CD4-positive, CD25-positive, alpha-beta regulatory T cell (primary cell): ENCODE measurements at regions not wholly inside any gene's neighbourhood (a gene's known extent, or its start where the extent isn't known, plus 50 kb on each side); places are given as distances from the start of the nearest gene placed in this dataset.

ENCODE experiments used
- ATAC-seq, 2 donors: fragments of 150-1000 bp; cut with Tn5 transposase; one replicate each; pipeline ENCODE4 v1.10.0; 2021; ENCODE audit warnings: low read depth in 2 of 2, moderate number of reproducible peaks in 2 of 2, moderate library complexity in 1 of 2
- DNase-seq, 3 donors: peaks; one replicate each; pipeline versions ENCODE4 v3.0.0 to v3.0.0-alpha.2; 2012 to 2022; ENCODE audit warnings: mixed read lengths in 1 of 3
- H3K27ac ChIP-seq: one replicate; pipeline ENCODE4 v1.7.0; 2013; ENCODE audit warnings: mild to moderate bottlenecking, low read length; ENCODE audit not compliant: insufficient read depth, poor library complexity, severe bottlenecking
- H3K27me3 ChIP-seq: one replicate; pipeline ENCODE4 v1.7.0; 2013; ENCODE audit warnings: low read length; ENCODE audit not compliant: control insufficient read depth, insufficient read depth
- H3K36me3 ChIP-seq: one replicate; pipeline ENCODE4 v1.7.0; 2013; ENCODE audit warnings: mild to moderate bottlenecking, low read length, moderate library complexity; ENCODE audit not compliant: control insufficient read depth, insufficient read depth
- H3K4me1 ChIP-seq: 2 replicates; pipeline ENCODE4 v1.7.0; 2013; ENCODE audit warnings: mild to moderate bottlenecking, low read length; ENCODE audit not compliant: insufficient read depth, control insufficient read depth, poor library complexity, severe bottlenecking
- H3K4me3 ChIP-seq: one replicate; pipeline ENCODE4 v1.7.0; 2013; ENCODE audit warnings: low read depth, mild to moderate bottlenecking, low read length, moderate library complexity
- H3K9me3 ChIP-seq, 2 experiments: 1 replicate in 1 of 2; 2 replicates in 1 of 2; pipeline ENCODE4 v1.7.0; 2013; ENCODE audit warnings: low read length in 2 of 2, mild to moderate bottlenecking in 1 of 2, moderate library complexity in 1 of 2; ENCODE audit not compliant: control insufficient read depth in 2 of 2
- H3K27ac Mint-ChIP-seq, 3 donors: one replicate each; pipeline ENCODE4 v1.8.0; 2020 to 2022; ENCODE audit warnings: mild to moderate bottlenecking in 3 of 3, mixed read lengths in 3 of 3, moderate library complexity in 2 of 3
- H3K27me3 Mint-ChIP-seq: one replicate; pipeline ENCODE4 v1.8.0; 2022; ENCODE audit warnings: mild to moderate bottlenecking, mixed read lengths
- H3K36me3 Mint-ChIP-seq: one replicate; pipeline ENCODE4 v1.8.0; 2020; ENCODE audit warnings: mixed read lengths
- H3K4me1 Mint-ChIP-seq, 4 donors: one replicate each; pipeline ENCODE4 v1.8.0; 2020 to 2022; ENCODE audit warnings: mixed read lengths in 4 of 4, mild to moderate bottlenecking in 1 of 4
- H3K4me3 Mint-ChIP-seq, 4 donors: one replicate each; pipeline ENCODE4 v1.8.0; 2020 to 2022; ENCODE audit warnings: mild to moderate bottlenecking in 4 of 4, mixed read lengths in 4 of 4, moderate library complexity in 3 of 4
- H3K9me3 Mint-ChIP-seq, 7 donors: one replicate each; pipeline ENCODE4 v1.8.0; 2020 to 2022; ENCODE audit warnings: mixed read lengths in 7 of 7, mild to moderate bottlenecking in 3 of 7, moderate library complexity in 2 of 7

DNA sequence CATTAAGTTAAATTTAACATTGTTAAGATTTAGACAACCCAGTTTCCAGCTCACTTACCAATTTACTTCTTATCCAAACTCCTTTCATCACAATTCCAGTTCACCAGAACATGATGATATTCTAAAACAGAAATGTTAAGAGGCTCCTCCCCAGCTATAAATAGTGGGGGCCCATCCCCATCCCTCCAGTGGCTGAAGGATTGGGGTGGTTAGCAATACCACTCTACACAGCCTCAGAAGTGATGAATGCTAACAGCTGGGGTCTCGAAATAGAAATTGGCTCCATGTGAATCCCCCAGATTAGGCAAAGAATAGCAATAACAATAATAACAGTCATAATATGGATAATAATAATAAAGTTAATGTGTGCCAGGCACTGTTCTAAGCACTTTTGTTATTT is 97.9 kb upstream of the NCAM1 start:
- no peaks in the 10 kb centered on the region for H3K4me1 Mint-ChIP-seq
- no peak overlapping the region for H3K27ac ChIP-seq
- no peaks in the 10 kb centered on the region for H3K36me3 Mint-ChIP-seq
- H3K27me3 ChIP-seq = no peaks in the 10 kb centered on the region
- ATAC-seq (no peak), DNase-seq (no peak)
- peaks cover 2 to 15% (median 7%) of the 10 kb centered on the region in 7 donors for H3K9me3 Mint-ChIP-seq
- no peaks in the 10 kb centered on the region for H3K27me3 Mint-ChIP-seq
- no peaks in the 10 kb centered on the region for H3K4me1 ChIP-seq
- H3K4me3 Mint-ChIP-seq = no peak overlapping the region
- peaks cover 7 to 8% of the 10 kb centered on the region in 2 experiments for H3K9me3 ChIP-seq
- no peak overlapping the region for H3K27ac Mint-ChIP-seq
- H3K4me3 ChIP-seq = no peak overlapping the region
- H3K36me3 ChIP-seq = no peaks in the 10 kb centered on the region

DNA sequence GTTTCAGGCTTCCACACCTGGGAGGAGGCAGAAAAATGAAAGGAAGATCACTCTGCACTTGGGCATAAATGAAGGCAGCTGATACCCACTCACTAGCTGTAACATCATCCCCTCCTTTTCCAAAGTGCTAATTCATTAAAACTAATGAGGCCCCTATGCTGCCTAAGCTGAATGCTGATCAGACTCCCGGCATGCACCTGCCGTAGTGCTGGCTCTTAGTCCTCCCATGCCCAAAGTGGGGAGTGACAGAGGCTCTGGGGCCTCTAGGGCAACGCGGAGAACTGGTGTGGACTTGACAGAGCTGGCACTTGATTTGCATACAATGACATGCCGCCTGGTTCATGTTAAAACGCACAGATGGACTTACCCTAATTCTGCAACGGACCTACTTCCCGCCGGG is 96.5 kb upstream of the NCAM1 start:
- peaks cover 8% of the 10 kb centered on the region for H3K27me3 Mint-ChIP-seq

DNA sequence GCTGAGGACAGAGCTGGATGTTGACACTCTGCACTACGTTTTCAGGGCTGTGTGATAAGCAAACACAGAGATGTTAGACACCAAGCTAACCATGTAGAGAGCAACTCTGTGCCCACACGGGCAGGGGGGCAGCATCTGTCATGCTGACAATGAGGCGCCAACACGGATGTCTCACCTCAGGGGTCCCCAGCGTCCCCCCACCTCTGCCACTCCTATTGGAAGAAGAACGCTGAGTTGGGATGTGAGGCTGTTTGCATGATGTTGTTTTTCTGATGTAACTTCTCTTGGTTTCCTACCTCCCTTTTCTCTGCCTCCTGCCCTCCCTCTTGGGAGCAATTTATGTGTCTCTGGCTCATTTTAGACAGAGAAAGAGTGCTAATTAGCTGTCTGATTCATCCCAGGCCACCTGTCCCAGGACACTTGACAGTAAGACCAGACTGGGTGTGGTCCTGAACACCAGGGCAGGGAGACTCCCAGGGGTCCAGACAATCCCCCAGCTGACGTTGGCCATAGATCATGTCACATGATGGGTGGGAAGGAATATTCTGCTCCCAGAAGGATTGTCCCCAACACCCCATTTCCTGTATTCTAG is 89.2 kb upstream of the NCAM1 start:
- H3K9me3 Mint-ChIP-seq = peaks cover 0 to 1% (median 0%) of the 10 kb centered on the region in 7 donors
- ATAC-seq (no peak), DNase-seq (no peak)
- Histone ChIP-seq H3K27ac (no peak overlapping the region), H3K36me3 (no peaks in the 10 kb centered on the region), H3K4me3 (no peak overlapping the region), H3K9me3 (no peaks in the 10 kb centered on the region), H3K27me3 (no peaks in the 10 kb centered on the region), H3K4me1 (no peaks in the 10 kb centered on the region)
- H3K36me3 Mint-ChIP-seq = no peaks in the 10 kb centered on the region
- no peak overlapping the region for H3K27ac Mint-ChIP-seq
- H3K27me3 Mint-ChIP-seq = peaks cover 8% of the 10 kb centered on the region
- no peak overlapping the region for H3K4me3 Mint-ChIP-seq
- H3K4me1 Mint-ChIP-seq = no peaks in the 10 kb centered on the region

More for the DNA sequence above, 96.5 kb upstream of the NCAM1 start:
- Mint-ChIP-seq H3K4me1 (no peaks in the 10 kb centered on the region), H3K9me3 (peaks cover 2 to 12% (median 3%) of the 10 kb centered on the region in 7 donors), H3K27ac (no peak overlapping the region), H3K36me3 (no peaks in the 10 kb centered on the region), H3K4me3 (no peak overlapping the region)
- no peak for ATAC-seq
- peaks cover 7 to 8% of the 10 kb centered on the region in 2 experiments for H3K9me3 ChIP-seq
- DNase-seq = no peak
- no peaks in the 10 kb centered on the region for H3K36me3 ChIP-seq
- H3K27ac ChIP-seq = no peak overlapping the region
- H3K4me1 ChIP-seq = no peaks in the 10 kb centered on the region
- H3K27me3 ChIP-seq = no peaks in the 10 kb centered on the region
- no peak overlapping the region for H3K4me3 ChIP-seq

DNA sequence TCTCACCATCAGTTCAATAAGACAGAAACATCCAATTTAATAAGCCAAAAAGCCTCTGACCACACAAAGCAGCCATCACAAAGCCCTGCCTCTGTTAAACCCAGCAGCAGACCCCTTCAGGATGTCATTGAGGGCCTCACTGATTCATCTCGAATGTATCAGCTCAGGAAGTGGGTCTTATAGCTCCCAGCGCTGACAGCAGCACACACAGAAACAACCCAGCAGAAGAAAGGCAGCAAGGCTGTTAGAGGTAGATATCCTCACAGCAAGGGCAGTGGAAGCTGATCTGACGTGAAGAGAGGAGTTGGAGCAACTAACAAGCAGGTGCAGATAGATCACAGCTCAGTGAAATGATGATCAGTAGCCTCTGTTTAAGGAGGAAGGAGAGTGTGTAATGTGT is 86.2 kb upstream of the NCAM1 start:
- ATAC-seq = no peak

DNA sequence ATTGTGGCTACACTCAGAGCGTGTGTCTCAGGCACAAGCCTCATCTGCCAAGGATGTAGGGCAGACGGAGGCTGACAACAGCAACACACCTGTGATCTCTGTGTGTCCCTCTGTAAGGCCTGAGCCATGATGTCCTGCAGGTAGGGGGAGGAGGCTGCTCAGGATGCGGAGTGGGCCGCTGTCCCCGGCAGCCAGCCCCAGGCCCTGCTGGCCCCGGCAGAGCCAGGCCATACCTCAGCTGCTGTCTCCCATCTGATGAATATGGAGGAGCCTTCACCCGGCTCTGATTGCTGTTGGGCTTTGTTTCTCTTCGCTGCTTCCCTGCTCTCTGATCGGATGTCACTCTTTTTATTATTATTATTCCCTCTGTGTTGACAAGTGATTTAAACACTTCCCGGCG is 83.6 kb upstream of the NCAM1 start:
- Mint-ChIP-seq H3K36me3 (no peaks in the 10 kb centered on the region), H3K27ac (no peak overlapping the region), H3K9me3 (peaks cover 0 to 1% (median 0%) of the 10 kb centered on the region in 7 donors), H3K27me3 (no peaks in the 10 kb centered on the region), H3K4me3 (no peak overlapping the region), H3K4me1 (no peaks in the 10 kb centered on the region)
- Histone ChIP-seq H3K4me1 (no peaks in the 10 kb centered on the region), H3K27me3 (no peaks in the 10 kb centered on the region), H3K9me3 (no peaks in the 10 kb centered on the region), H3K4me3 (no peak overlapping the region), H3K27ac (no peak overlapping the region), H3K36me3 (no peaks in the 10 kb centered on the region)
- ATAC-seq (no peak), DNase-seq (no peak)

More for the DNA sequence above, 86.2 kb upstream of the NCAM1 start:
- Mint-ChIP-seq H3K27me3 (no peaks in the 10 kb centered on the region), H3K4me3 (no peak overlapping the region), H3K4me1 (no peaks in the 10 kb centered on the region), H3K9me3 (peaks cover 0 to 1% (median 0%) of the 10 kb centered on the region in 7 donors), H3K27ac (no peak overlapping the region), H3K36me3 (no peaks in the 10 kb centered on the region)
- Histone ChIP-seq H3K4me1 (no peaks in the 10 kb centered on the region), H3K9me3 (no peaks in the 10 kb centered on the region), H3K27me3 (no peaks in the 10 kb centered on the region), H3K36me3 (no peaks in the 10 kb centered on the region), H3K4me3 (no peak overlapping the region), H3K27ac (no peak overlapping the region)
- no peak for DNase-seq

DNA sequence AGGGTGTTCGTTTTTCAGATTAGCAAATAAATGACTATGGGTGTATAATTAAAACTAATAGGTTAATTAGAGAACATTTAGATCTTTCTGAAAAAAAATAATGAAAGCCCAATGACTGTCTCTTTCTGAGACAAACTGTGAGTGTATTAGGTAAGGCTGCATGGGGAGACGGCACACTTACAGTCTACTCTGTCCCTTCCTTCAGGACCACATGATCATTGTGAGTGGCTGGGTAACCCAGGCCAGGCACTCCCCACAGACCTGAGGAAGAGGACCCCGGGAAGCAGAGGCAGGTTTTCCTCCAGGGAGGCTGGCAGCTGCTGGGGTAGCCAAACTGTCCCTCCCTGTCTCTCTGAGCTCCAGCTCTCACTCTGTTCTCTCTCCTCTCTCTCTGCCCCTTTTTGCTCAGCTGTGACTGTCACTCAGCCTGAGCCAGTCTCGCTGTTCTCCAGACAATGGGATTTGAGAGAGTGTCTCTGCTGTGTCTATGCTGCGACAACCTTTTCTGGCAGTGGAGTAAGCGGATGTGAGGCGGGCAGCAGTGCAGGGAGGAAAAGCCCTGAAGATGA is 83.1 kb upstream of the NCAM1 start:
- H3K36me3 ChIP-seq = no peaks in the 10 kb centered on the region
- ATAC-seq (no peak), DNase-seq (no peak)
- H3K27me3 Mint-ChIP-seq = no peaks in the 10 kb centered on the region
- H3K4me1 ChIP-seq = no peaks in the 10 kb centered on the region
- H3K4me1 Mint-ChIP-seq = no peaks in the 10 kb centered on the region
- no peak overlapping the region for H3K4me3 Mint-ChIP-seq
- H3K4me3 ChIP-seq = no peak overlapping the region
- H3K36me3 Mint-ChIP-seq = no peaks in the 10 kb centered on the region
- no peak overlapping the region for H3K27ac ChIP-seq
- H3K9me3 ChIP-seq = no peaks in the 10 kb centered on the region
- no peaks in the 10 kb centered on the region for H3K27me3 ChIP-seq
- H3K27ac Mint-ChIP-seq = no peak overlapping the region
- no peaks in the 10 kb centered on the region for H3K9me3 Mint-ChIP-seq

DNA sequence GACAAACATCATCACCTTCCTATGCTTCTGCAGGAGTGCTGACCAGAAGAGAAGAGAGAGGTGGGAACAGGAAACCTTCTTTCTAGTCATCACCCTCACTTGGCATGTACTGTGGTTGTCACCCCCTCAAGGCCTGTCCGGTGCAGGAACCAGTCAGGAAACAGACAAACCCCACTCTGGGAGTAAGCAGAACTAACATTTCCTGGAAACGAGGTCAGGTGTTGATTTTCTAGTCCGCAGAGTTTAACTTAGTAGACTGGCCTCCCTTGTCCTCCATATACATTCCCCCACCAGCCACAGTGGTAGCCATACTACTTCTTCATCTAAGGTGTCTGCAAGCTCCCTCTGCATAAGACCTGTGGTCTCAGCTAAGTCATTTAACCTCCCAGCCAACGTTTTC is 80.7 kb upstream of the NCAM1 start:
- Mint-ChIP-seq H3K27me3 (no peaks in the 10 kb centered on the region), H3K36me3 (no peaks in the 10 kb centered on the region), H3K27ac (no peak overlapping the region), H3K4me3 (no peak overlapping the region), H3K4me1 (no peaks in the 10 kb centered on the region), H3K9me3 (no peaks in the 10 kb centered on the region)
- H3K36me3 ChIP-seq = no peaks in the 10 kb centered on the region
- ATAC-seq (no peak), DNase-seq (peak in 1 of 3 donors; percentile 0)
- no peak overlapping the region for H3K4me3 ChIP-seq
- H3K4me1 ChIP-seq = no peaks in the 10 kb centered on the region
- no peak overlapping the region for H3K27ac ChIP-seq
- no peaks in the 10 kb centered on the region for H3K9me3 ChIP-seq
- H3K27me3 ChIP-seq = no peaks in the 10 kb centered on the region

DNA sequence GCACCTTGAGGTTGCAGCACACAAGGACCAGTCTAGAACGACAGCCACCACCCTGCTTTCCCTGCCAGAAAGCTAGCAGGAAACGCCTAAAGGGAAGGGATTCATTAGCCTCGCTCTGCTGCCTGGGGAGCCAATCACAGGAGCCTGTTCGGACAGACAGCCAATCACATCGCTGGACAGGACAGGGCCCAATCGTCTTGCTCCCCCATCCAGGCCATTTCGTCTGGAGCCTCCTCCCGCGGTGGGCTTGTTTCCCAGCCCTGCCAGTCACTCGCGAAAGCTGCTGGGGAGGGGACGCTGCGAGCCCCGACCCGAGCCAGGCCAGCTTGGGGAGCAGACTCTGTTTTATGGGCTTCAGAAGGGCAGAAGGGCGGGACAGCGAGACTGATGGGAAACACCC is 79.8 kb upstream of the NCAM1 start:
- no peak overlapping the region for H3K4me3 Mint-ChIP-seq
- no peaks in the 10 kb centered on the region for H3K4me1 ChIP-seq

More for the DNA sequence above, 79.8 kb upstream of the NCAM1 start:
- Histone ChIP-seq H3K4me3 (no peak overlapping the region), H3K36me3 (no peaks in the 10 kb centered on the region), H3K9me3 (no peaks in the 10 kb centered on the region), H3K27me3 (no peaks in the 10 kb centered on the region), H3K27ac (no peak overlapping the region)
- Mint-ChIP-seq H3K36me3 (no peaks in the 10 kb centered on the region), H3K4me1 (no peaks in the 10 kb centered on the region), H3K27ac (no peak overlapping the region), H3K9me3 (no peaks in the 10 kb centered on the region), H3K27me3 (no peaks in the 10 kb centered on the region)
- ATAC-seq = no peak
- no peak for DNase-seq
